ENCODE measurements at regions not wholly inside any gene's neighbourhood (a gene's known extent, or its start where the extent isn't known, plus 50 kb on each side); places are given as distances from the start of the nearest gene placed in this dataset.

- no peak for TF ChIP-seq ARNTL (CRISPR knock-in tag; IDR thresholded peaks at IDR 0.05; ENCODE audit: borderline replicate concordance, low read depth)
- no peak for TF ChIP-seq ZC3H10 (CRISPR knock-in tag; IDR thresholded peaks at IDR 0.05)
- TF ChIP-seq ZNF70 (CRISPR knock-in tag; IDR thresholded peaks at IDR 0.05) = no peak
- no peak for TF ChIP-seq PATZ1 (CRISPR knock-in tag; IDR thresholded peaks at IDR 0.05; ENCODE audit: borderline replicate concordance)
- no peak for TF ChIP-seq ZFP3 (CRISPR knock-in tag; IDR thresholded peaks at IDR 0.05)
- TF ChIP-seq TCF4 (CRISPR knock-in tag; IDR thresholded peaks at IDR 0.05; ENCODE audit: borderline replicate concordance) = no peak
- no peak for TF ChIP-seq GLIS3 (CRISPR knock-in tag; IDR thresholded peaks at IDR 0.05)
- no peak for TF ChIP-seq ZFP30 (CRISPR knock-in tag; IDR thresholded peaks at IDR 0.05)
- TF ChIP-seq CREB5 (CRISPR knock-in tag; IDR thresholded peaks at IDR 0.05; ENCODE audit: low read depth) = no peak
- TF ChIP-seq ISL1 (CRISPR knock-in tag; IDR thresholded peaks at IDR 0.05) = no peak
- no peak for TF ChIP-seq ESRRG (CRISPR knock-in tag; IDR thresholded peaks at IDR 0.05)
- TF ChIP-seq BACH2 (CRISPR knock-in tag; IDR thresholded peaks at IDR 0.05; ENCODE audit: borderline replicate concordance) = no peak
These were observed 137.2 kb upstream of the GSC start for GRCh38 chr14:94906991-94907587.
